Epidermal melanocyte (primary cell): ENCODE measurements at regions not wholly inside any gene's neighbourhood (a gene's known extent, or its start where the extent isn't known, plus 50 kb on each side); places are given as distances from the start of the nearest gene placed in this dataset.
A peak's percentile ranks its signal among the peaks of the same experiment; 100 is the strongest.

Experiments used
- DNase-seq: peaks from one replicate; pipeline ENCODE4 v3.0.0; 2011; ENCODE audit warnings: low spot score; ENCODE audit not compliant: insufficient read length

GRCh38 chr7:42494199-42494710, 257.2 kb upstream of the GLI3 start:
- DNase-seq = no peak

GRCh38 chr7:42493436-42494198, 256.6 kb upstream of the GLI3 start:
- peak; percentile 32 for DNase-seq

DNA sequence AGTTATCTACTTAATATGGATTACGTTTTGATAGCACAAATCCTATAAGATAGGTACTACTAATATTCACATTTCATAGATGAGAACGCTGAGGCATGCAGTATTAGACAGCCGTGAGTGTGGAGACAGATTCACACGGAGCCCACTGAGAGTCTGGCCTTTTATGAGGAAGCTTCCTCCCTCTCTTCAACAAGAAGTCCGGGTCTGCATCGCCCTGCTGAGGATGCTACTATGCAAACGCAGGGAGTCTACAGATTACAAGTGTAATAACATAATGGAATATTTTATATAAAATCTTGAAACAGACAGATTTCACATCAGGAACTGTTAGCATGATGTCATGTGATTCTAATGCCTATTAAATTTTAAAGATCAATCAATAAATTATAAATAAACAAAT, 255.9 kb upstream of the GLI3 start:
- DNase-seq = no peak

DNA sequence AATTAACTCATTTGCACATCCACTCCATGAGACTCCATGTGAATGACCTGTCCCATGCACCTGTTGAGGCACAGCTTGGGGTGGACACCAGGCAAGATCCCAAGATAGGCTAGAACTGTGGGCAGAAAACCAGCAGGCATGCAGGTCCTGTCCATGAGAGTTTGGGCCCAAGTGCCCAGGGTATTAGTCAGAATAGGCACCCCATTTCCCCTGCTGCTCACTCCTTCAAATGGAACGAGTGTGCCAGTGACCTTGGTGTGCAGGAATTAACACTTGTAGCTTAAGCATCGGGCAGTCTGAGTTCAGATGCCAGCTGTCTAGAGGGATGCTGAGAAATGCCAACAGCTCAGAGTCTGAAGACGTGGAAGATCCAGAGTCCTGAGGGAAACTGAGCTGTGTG, 254.1 kb upstream of the GLI3 start:
- no peak for DNase-seq

GRCh38 chr7:42489299-42489698, 252.3 kb upstream of the GLI3 start:
- DNase-seq = no peak

GRCh38 chr7:42485301-42485766, 248.3 kb upstream of the GLI3 start:
- DNase-seq = no peak

DNA sequence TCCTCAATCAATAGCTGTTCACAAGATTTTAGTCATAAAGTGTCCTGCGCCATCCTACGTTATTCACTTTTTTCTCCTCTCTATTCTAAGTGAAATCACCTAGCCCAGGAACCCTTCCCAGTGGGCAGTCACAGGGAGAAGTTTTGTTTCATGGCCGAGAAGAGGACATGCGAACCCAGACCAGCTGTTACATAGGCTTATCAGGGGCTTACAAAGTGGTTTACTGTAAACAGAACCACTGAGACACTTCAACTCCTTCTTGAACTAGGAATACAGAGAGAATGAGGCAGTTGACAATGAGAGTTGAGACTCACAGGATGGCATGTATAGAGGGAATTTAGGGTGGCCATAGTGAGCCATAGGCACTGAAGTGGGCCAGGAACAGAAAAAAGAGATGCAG, 246.9 kb upstream of the GLI3 start:
- no peak for DNase-seq

- DNase-seq = no peak
Measured at GRCh38 chr7:42479816-42480633, 243.0 kb upstream of the GLI3 start.

- no peak for DNase-seq
Measured at GRCh38 chr7:42479452-42479815, 242.4 kb upstream of the GLI3 start.

DNA sequence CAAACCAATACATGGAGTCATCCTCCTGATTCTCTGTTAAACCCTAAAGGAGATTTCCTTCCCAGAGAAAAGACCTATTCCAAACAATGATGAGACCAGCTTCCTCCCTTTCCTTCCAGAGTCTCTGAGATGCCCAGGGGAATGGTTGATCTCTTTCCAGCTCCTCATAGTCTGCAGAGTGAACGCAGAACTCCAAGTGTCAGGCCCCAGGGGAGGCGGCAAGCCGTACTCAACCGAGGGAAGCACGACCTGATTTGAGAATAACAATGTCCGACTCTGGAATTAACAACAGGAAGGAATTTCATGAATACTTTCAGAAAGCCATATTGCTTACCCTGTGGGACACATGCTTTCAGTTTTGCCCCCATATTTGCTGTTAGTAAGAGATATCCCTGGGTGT, 241.7 kb upstream of the GLI3 start:
- DNase-seq = no peak

DNA sequence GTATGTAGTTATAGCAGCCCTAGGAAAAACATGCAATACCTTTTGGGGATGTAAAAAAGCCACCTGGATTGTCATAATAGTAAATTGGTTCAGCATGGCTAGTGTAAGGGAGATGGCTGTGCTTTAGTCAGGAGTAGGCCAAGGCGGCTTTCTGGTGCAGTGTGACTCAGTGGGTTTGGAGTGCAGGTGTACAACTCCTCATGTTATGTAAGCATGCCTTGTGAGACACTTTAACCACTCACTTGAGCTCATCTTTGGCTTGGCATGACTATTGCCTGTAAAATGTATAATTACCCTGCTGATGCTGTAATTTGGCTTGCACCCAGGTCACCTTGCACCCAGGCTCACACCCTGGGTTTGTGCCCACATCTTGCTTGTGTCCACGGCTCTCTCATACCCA, 239.2 kb upstream of the GLI3 start:
- no peak for DNase-seq

GRCh38 chr7:42475082-42475481, 238.1 kb upstream of the GLI3 start:
- no peak for DNase-seq

DNA sequence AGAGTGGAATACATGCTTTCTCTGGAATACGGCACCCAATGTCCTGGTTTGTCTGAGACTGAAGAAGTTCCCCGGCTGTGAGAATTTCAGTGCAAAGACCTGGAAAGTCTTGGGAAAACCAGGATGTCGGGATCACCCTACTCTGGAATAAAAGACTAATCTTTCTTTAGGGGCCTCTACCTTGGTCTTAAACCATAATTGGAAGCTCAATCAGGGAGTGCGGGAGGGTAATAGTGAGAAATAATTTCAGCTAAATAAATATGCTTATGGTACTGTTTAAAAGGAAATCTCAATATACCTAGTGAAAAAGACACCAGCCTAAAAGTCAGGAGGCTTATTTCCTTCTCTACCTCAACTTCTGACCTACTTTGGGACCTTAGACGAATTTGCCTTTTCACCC, 236.1 kb upstream of the GLI3 start:
- DNase-seq = no peak

DNA sequence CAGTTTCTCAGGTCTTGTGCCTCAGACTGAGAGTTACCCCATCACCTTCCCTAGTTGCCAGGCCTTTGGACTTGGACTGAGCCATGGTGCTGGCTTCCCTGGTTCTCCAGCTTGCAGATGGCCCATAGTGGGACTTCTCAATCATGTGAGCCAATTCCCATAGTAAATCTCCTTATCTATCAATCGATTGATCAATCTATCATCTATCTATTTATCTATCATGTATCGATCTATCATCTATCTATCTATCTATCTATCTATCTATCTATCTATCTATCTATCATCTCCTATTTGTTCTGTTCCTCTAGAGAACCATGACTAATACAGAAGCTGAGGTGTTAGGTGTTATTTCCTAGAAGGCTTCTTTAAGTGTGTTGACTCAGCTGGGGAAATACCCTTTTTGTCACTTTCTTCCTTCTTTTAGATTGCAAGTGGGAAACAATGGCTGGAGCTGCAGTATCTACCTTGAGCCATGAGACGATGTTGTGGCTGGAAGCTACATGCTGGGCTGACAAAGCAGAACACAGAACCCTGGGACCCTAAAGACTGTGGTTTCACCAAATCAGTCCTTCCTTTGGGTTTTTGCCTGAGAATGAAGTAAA, 234.7 kb upstream of the GLI3 start:
- no peak for DNase-seq

DNA sequence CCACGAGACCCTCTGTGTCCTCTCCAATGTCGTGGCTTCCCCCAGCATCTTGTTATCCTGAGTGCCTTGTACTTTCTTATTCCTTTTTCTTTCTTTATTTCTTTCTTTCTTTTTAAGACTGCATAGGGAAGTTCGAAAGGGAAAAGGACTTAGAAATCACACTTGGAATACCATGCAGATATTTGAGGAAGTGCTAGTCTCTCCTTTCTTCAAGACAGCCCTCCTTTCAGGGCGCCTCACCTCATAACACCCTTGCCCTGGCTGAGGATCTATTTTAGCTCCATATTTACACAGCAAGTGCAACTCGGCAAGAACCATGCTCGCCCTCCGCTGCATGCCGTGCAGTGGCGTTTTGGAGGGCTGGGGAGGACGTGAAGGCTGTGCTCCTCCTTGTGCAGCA, 232.3 kb upstream of the GLI3 start:
- DNase-seq = no peak

DNA sequence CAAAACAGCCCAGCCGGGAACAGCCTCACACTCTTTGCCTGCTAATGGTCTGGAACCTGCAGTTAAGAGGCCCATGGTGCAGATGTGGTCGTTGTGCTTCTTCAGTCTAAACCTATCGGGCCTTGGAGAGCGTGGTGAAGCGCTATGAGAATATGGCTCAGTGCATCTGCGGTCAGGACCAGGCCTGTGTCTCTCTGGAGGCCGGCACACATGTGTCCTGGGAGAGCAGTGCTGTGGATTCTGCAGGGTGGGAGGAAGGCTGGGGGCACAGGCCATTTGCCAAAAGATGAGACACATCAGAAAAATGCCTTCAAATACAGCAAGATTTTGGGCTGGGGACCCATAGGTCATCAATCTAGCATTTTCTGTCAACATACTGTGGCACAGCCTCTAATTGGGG, 231.5 kb upstream of the GLI3 start:
- DNase-seq = no peak

DNA sequence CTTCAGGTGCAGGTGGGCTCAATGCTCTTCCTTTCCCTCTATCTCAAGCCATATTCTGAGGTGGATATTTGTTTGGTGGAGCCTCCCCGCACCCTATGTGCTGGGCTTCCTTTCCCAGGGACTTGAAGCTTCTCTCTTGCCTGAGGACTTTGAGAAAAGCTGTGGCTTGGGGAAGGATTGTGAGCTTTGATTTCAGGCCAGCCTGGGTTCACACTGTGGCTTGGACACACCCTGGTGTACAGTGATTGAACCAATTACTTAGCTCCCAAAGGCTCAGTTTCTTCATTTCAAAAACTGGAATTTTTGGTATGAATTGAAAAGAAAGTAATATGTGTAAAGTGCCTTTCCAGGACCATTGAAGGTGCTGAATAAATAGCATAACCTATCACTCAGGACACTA, 224.5 kb upstream of the GLI3 start:
- no peak for DNase-seq

DNA sequence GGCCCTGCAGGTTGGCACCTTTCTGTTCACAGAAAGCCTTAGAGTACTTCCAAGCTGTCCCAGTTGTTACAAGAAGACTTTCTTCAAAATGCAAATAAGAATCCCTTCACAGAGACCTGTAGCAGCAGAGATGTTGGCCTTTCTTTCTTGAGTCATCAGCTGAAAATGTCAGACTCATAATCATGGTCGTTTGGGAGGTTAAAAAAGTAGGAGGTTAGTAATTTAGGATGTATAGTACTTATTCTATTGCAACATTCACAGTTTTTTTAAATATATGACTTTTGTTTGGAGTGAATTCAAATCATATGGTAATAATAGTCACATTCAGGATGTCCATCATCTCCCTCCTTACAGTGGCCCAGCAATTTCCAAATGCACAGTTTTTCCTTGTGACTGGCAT, 223.9 kb upstream of the GLI3 start:
- DNase-seq = no peak

DNA sequence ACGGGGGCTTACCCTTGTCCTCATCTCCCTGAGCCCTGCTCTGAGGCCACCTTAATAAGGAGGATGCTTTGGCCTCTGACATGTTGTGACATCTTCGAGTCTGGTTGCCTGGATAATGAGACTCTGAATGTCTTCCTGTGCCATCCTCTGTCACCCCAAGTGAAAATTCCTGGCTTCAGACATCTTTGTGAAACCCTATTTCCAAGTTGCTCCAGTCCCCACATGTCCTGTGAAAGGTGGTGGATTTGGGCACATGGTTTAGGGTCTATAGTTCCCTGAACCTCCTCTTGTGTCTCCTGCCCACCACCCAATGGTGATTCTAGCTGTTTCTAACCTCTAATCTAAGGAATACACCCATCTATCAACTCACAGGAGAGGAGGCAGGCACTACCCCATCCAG, 223.1 kb upstream of the GLI3 start:
- DNase-seq = no peak

DNA sequence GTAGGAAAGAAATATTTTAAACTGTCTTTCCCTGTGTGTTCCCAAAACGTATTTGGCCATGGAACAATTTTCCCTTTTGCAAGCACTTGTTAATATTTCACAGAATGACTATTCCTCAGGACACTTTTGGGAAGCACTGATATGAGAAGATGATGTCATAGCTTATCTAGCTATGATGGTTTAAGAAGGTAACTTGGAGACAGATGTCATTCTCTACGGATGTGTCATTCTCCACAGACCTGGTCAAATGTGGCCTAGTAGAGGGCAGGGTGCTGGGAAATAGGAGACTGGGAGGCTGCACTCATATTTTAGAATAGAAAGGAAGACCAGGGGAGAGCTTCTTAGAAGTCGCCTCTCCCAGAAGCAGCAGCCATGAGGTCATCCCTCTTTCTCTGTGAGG, 220.7 kb upstream of the GLI3 start:
- DNase-seq = no peak

DNA sequence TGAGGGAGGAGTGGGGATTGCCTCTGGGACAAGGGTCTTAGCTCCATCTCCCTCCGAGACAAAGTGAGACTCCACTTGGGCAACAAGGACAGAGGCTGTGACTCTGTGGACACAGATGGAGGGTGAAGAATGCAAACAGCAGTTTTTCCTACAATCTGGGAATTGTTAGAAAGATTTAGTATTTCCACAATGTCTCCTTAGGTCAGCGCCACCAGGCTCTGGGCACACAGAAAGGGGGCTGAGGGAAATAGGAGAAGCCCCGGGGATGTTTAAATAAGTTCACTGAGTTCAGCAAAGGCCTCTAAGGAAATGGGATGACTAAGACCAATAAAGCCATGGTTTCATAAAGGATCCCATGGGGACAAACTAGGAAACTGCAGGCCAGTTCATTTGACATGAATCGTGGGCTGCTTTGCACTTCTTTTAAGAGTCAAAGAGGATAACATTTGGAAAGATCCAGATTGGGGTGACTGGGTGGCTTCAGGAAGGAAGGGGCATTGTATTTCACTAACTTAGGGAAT, 219.8 kb upstream of the GLI3 start:
- DNase-seq = no peak

GRCh38 chr7:42456267-42456666, 219.3 kb upstream of the GLI3 start:
- DNase-seq = no peak
